Stomach (tissue), 8 donors: ENCODE measurements at regions not wholly inside any gene's neighbourhood (a gene's known extent, or its start where the extent isn't known, plus 50 kb on each side); places are given as distances from the start of the nearest gene placed in this dataset.
A peak's percentile ranks its signal among the peaks of the same experiment; 100 is the strongest.

Source experiments
- DNase-seq, 2 donors: peaks; one replicate each; pipeline versions ENCODE4 v3.0.0 to v3.0.0-alpha.2; 2013 to 2019
- H3K27ac ChIP-seq, 5 donors: fragments of 200-600 bp in 4 of 5; sonication (generic) in 4 of 5; one replicate each; pipeline ENCODE4 v1.5.1; 2013 to 2019; ENCODE audit warnings: mild to moderate bottlenecking in 1 of 5, moderate library complexity in 1 of 5
- H3K27me3 ChIP-seq, 3 donors: fragments of 200-600 bp; sonication (generic); one replicate each; pipeline ENCODE4 v1.5.1; 2017 to 2019; ENCODE audit warnings: mixed run types in 1 of 3
- H3K36me3 ChIP-seq, 4 donors: fragments of 200-600 bp; sonication (generic); 1 replicate in 3 of 4; 2 replicates in 1 of 4; pipeline ENCODE4 v1.5.1; 2016 to 2019
- H3K4me1 ChIP-seq, 4 donors: fragments of 200-600 bp; sonication (generic); one replicate each; pipeline ENCODE4 v1.5.1; 2016 to 2019
- H3K4me3 ChIP-seq, 4 donors: fragments of 200-600 bp; sonication (generic) in 3 of 4; one replicate each; pipeline ENCODE4 v1.5.1; 2016 to 2019; ENCODE audit warnings: mild to moderate bottlenecking in 1 of 4
- H3K9me3 ChIP-seq, 4 donors: fragments of 200-600 bp; sonication (generic); one replicate each; pipeline ENCODE4 v1.5.1; 2016 to 2019
- EP300 ChIP-seq: sonication (generic); formaldehyde crosslinking; IDR thresholded peaks from one replicate; pipeline ENCODE4 v1.6.1; 2017; ENCODE audit warnings: antibody characterized with exemption
- POLR2A ChIP-seq, 4 donors: fragments of 450-650 bp; IDR thresholded peaks; one replicate each; pipeline ENCODE4 v1.6.1; 2016; ENCODE audit warnings: antibody characterized with exemption in 4 of 4, control low read depth in 2 of 4, mild to moderate bottlenecking in 1 of 4, moderate library complexity in 1 of 4
- POLR2AphosphoS5 ChIP-seq, 3 donors: sonication (generic); formaldehyde crosslinking; IDR thresholded peaks; one replicate each; pipeline ENCODE4 v1.6.1; 2016; ENCODE audit warnings: antibody characterized with exemption in 3 of 3
- WGBS, 5 donors: extraction: QIAGEN DNeasy Blood & Tissue Kit in 3 of 5; methylation state at CpG; one replicate each; pipeline versions ENCODE4 v1.1.5 to v1.1.7; 2013 to 2018; 5-methylcytosine and 5-hydroxymethylcytosine counted together
- intact Hi-C: fragments of 100-400 bp; cut with DNase I; formaldehyde crosslinking; loops from one replicate; pipeline ENCODE4 v1.15.1; 2023; ENCODE audit warnings: low total_unique reads
- TF ChIP-seq, protein P1 (sequence below), 7 experiments: fragments of 450-650 bp in 4 of 7; fragments of 200-600 bp in 3 of 7; sonication (generic) in 3 of 7; IDR thresholded peaks; one replicate each; pipeline ENCODE4 v1.5.1; 2016 to 2019; ENCODE audit warnings: antibody characterized with exemption in 7 of 7, control low read depth in 2 of 7, mild to moderate bottlenecking in 1 of 7
- donor health status: healthy with polysubstance abuse.
- donor health status: Bipolar disorder and iron deficiency.
- donor health status: healthy.

DNA sequence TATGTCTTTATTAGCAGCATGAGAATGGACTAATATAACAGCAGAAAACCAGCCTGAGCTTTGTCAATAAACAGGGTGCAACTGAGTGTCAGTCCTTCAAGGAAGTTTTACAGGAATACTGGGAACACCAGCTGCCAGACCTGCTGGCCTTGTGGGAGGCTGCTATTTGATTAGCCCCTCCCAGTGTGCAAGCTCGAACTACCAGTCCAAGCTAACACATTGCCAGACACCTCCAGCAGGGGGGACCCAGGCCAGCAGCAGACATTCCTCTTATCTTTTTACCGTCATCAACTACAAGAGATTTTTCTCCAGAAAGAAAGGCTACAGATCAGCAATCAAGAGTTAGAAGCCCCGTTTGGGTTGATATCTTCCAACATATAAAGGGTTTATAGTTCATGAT lies 942.8 kb upstream of the TENM4 start:
- no peak overlapping the region for H3K4me3 ChIP-seq
- peak in 1 of 2 donors; percentile 35 for DNase-seq
- no peaks in the 10 kb centered on the region for H3K4me1 ChIP-seq
- intact Hi-C loops, result no loop called here
- no peak overlapping the region for H3K27ac ChIP-seq
- no peaks in the 10 kb centered on the region for H3K9me3 ChIP-seq
- WGBS, 5 donors, result 34 to 48% (median 42%) methylated on average over 3 of the region's 3 CpGs
- TF ChIP-seq EP300, result no peak
- no peak for TF ChIP-seq POLR2AphosphoS5 (IDR thresholded peaks at IDR 0.05)
- TF ChIP-seq POLR2A (IDR thresholded peaks at IDR 0.05), result no peak
- TF ChIP-seq, protein P1, sequence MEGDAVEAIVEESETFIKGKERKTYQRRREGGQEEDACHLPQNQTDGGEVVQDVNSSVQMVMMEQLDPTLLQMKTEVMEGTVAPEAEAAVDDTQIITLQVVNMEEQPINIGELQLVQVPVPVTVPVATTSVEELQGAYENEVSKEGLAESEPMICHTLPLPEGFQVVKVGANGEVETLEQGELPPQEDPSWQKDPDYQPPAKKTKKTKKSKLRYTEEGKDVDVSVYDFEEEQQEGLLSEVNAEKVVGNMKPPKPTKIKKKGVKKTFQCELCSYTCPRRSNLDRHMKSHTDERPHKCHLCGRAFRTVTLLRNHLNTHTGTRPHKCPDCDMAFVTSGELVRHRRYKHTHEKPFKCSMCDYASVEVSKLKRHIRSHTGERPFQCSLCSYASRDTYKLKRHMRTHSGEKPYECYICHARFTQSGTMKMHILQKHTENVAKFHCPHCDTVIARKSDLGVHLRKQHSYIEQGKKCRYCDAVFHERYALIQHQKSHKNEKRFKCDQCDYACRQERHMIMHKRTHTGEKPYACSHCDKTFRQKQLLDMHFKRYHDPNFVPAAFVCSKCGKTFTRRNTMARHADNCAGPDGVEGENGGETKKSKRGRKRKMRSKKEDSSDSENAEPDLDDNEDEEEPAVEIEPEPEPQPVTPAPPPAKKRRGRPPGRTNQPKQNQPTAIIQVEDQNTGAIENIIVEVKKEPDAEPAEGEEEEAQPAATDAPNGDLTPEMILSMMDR (IDR thresholded peaks at IDR 0.05), result no peak
- H3K36me3 ChIP-seq, result no peaks in the 10 kb centered on the region
- H3K27me3 ChIP-seq, result no peaks in the 10 kb centered on the region

DNA sequence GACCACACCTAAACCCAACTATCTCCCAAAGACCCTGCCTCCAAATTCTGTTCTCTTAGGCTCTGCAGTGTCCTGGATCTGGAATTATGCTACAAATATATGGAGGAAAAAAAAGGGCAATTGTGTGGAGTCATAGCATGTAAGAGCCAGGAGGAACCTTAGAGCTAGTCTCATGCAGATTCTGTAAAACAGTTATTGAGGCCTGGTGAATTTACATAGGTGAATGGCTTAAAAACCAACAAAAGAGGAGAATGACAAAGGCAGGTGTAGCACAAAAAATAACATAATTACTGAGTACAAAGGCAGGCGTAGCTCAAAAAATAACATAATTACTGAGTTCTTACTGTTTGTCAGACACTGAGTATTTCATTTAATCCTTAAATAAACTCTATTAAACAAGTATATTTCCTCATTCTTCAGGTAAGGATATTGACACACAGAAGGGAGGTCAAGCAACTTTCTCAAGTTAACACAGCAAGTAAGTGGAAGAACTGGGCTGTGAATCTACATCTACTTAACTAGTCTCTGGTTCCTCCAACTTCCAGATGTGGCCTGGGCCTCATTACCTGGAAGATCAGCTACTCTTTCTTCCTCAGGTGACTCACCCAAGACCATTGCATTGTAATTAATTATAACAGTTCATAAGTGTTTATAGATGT lies 938.9 kb upstream of the TENM4 start:
- 43 to 69% (median 51%) methylated on average over 1 of the region's 1 CpG for WGBS, 5 donors
- Histone ChIP-seq H3K4me3 (no peak overlapping the region), H3K27me3 (no peaks in the 10 kb centered on the region), H3K9me3 (no peaks in the 10 kb centered on the region), H3K4me1 (no peaks in the 10 kb centered on the region), H3K36me3 (no peaks in the 10 kb centered on the region), H3K27ac (no peak overlapping the region)
- TF ChIP-seq, protein P1 (IDR thresholded peaks at IDR 0.05), result no peak
- TF ChIP-seq EP300 (no peak), POLR2AphosphoS5 (IDR thresholded peaks at IDR 0.05) (no peak), POLR2A (IDR thresholded peaks at IDR 0.05) (no peak)
- intact Hi-C loops, result no loop called here
- DNase-seq, result peak in 1 of 2 donors; percentile 37

DNA sequence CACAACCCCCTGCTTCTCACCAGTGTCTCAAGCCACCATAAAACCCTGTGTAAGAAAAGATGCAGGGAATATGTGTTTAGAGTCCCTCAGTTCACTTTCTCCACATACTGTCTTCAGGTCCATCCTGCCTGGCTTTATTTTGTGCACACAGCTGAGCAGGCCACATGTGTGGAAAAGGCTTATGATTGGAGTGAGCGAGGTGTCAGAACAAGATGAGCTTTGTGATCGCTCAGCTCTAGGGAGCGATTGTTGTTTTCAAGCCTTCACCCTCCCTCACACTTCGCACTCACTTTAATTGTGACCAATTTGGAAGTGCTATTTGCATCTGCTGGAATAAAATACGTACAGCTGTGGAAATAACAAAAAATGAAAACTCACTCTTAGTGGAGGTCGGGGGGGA lies 931.1 kb upstream of the TENM4 start:
- DNase-seq, result no peak
- Histone ChIP-seq H3K27ac (no peak overlapping the region), H3K4me3 (no peak overlapping the region), H3K36me3 (no peaks in the 10 kb centered on the region), H3K27me3 (no peaks in the 10 kb centered on the region), H3K4me1 (no peaks in the 10 kb centered on the region), H3K9me3 (no peaks in the 10 kb centered on the region)
- WGBS, 5 donors, result 82 to 95% (median 89%) methylated on average over 6 of the region's 6 CpGs
- intact Hi-C loops, result no loop called here
- TF ChIP-seq, protein P1 (IDR thresholded peaks at IDR 0.05), result no peak
- no peak for TF ChIP-seq POLR2AphosphoS5 (IDR thresholded peaks at IDR 0.05)

DNA sequence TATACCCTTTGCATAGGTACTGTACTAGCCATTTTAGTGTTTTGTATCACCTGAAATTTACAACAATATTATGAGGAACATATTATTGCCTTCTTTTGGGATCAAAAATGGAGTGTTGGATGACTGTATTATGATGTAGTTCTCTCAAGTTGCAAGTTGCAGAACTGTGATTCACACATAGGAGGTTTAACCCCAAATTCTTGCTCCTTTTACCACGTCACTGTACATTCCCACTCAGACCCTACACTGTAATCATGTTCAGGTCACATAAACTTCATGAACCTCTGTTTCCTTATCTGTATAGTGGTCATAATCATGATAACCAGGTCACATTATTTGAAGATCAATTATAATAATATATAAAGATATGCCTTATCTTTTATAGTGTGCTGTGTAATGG lies 925.1 kb upstream of the TENM4 start:
- H3K4me3 ChIP-seq, result no peak overlapping the region
- no peak for TF ChIP-seq POLR2A (IDR thresholded peaks at IDR 0.05)
- TF ChIP-seq, protein P1 (IDR thresholded peaks at IDR 0.05), result no peak
- no peak for TF ChIP-seq EP300
- TF ChIP-seq POLR2AphosphoS5 (IDR thresholded peaks at IDR 0.05), result no peak
- H3K27ac ChIP-seq, result no peak overlapping the region
- no peaks in the 10 kb centered on the region for H3K36me3 ChIP-seq
- no peaks in the 10 kb centered on the region for H3K9me3 ChIP-seq
- no peaks in the 10 kb centered on the region for H3K4me1 ChIP-seq
- DNase-seq, result no peak
- 40 to 79% (median 60%) methylated on average over 1 of the region's 1 CpG for WGBS, 5 donors
- intact Hi-C loops, result no loop called here
- H3K27me3 ChIP-seq, result no peaks in the 10 kb centered on the region
